Neural cell (in vitro differentiated cells): ENCODE measurements at regions not wholly inside any gene's neighbourhood (a gene's known extent, or its start where the extent isn't known, plus 50 kb on each side); places are given as distances from the start of the nearest gene placed in this dataset.

Source experiments
- H2AFZ ChIP-seq: fragments of 200-600, 300-800 bp; sonication (generic), shearing (Covaris generic); 2 replicates; pipeline ENCODE4 v1.6.0; 2014; ENCODE audit warnings: low read depth, mild to moderate bottlenecking, antibody characterized with exemption, low read length, moderate library complexity
- H3F3A ChIP-seq: fragments of 200-600 bp; shearing (Covaris generic); 2 replicates; pipeline ENCODE4 v1.6.1; 2016; ENCODE audit warnings: mild to moderate bottlenecking, moderate library complexity, mixed read lengths, antibody characterized with exemption, low read length; ENCODE audit not compliant: insufficient read depth, poor library complexity, severe bottlenecking
- H3K27ac ChIP-seq: fragments of 200-600, 300-800 bp; sonication (generic), shearing (Covaris generic); 2 replicates; pipeline ENCODE4 v1.5.1; 2014; ENCODE audit warnings: mild to moderate bottlenecking, low read length, moderate library complexity
- H3K27me3 ChIP-seq: fragments of 300-800, 200-600 bp; sonication (generic), shearing (Covaris generic); 2 replicates; pipeline ENCODE4 v1.6.0; 2014; ENCODE audit warnings: mild to moderate bottlenecking, low read depth, low read length, moderate library complexity; ENCODE audit not compliant: insufficient read depth
- H3K36me3 ChIP-seq: fragments of 300-800, 200-600 bp; sonication (generic), shearing (Covaris generic); 2 replicates; pipeline ENCODE4 v1.5.1; 2014; ENCODE audit warnings: mild to moderate bottlenecking, antibody characterized with exemption, low read length, moderate library complexity; ENCODE audit not compliant: insufficient read depth
- H3K4me2 ChIP-seq: fragments of 300-800, 200-600 bp; sonication (generic), shearing (Covaris generic); 2 replicates; pipeline ENCODE4 v1.6.0; 2014; ENCODE audit warnings: mild to moderate bottlenecking, low read length
- H3K4me3 ChIP-seq: fragments of 300-800, 200-600 bp; sonication (generic), shearing (Covaris generic); 2 replicates; pipeline ENCODE4 v1.5.1; 2014; ENCODE audit warnings: mild to moderate bottlenecking, low read length, moderate library complexity
- H3K79me2 ChIP-seq: fragments of 200-600 bp; shearing (Covaris generic); replicated peaks from 2 replicates; pipeline ENCODE4 v1.6.0; 2014; ENCODE audit warnings: mild to moderate bottlenecking, low read length, moderate library complexity; ENCODE audit not compliant: insufficient read depth
- H3K9ac ChIP-seq: fragments of 300-800, 200-600 bp; sonication (generic), shearing (Covaris generic); 2 replicates; pipeline ENCODE4 v1.6.1; 2016; ENCODE audit warnings: mild to moderate bottlenecking, low read length, mixed read lengths
- H3K9me2 ChIP-seq: fragments of 200-600 bp; shearing (Covaris generic); 2 replicates; pipeline ENCODE4 v1.6.1; 2016; ENCODE audit warnings: mild to moderate bottlenecking, low read length, mixed read lengths; ENCODE audit not compliant: insufficient read depth
- H3K9me3 ChIP-seq: fragments of 200-600, 300-800 bp; sonication (generic), shearing (Covaris generic); 2 replicates; pipeline ENCODE4 v1.6.1; 2016; ENCODE audit warnings: mild to moderate bottlenecking, mixed run types, low read length, moderate library complexity, mixed read lengths
- H4K20me1 ChIP-seq: fragments of 200-600 bp; shearing (Covaris generic); 2 replicates; pipeline ENCODE4 v1.6.1; 2016; ENCODE audit warnings: mild to moderate bottlenecking, mixed run types; ENCODE audit not compliant: insufficient read depth
- CTCF ChIP-seq: fragments of 450-650 bp; IDR thresholded peaks from 2 replicates; pipeline ENCODE4 v1.5.1; 2014; ENCODE audit warnings: antibody characterized with exemption, mild to moderate bottlenecking, moderate library complexity; ENCODE audit not compliant: poor library complexity, severe bottlenecking
- EP300 ChIP-seq: fragments of 450-650 bp; conservative IDR thresholded peaks from 2 replicates; pipeline ENCODE4 v1.6.1; 2014; ENCODE audit warnings: antibody characterized with exemption, mild to moderate bottlenecking, moderate library complexity; ENCODE audit not compliant: poor library complexity, severe bottlenecking
- POLR2AphosphoS5 ChIP-seq: IDR thresholded peaks from 2 replicates; pipeline ENCODE4 v1.6.1; 2012
- RAD21 ChIP-seq: fragments of 450-650 bp; conservative IDR thresholded peaks from 2 replicates; pipeline ENCODE4 v1.6.1; 2014; ENCODE audit warnings: antibody characterized with exemption, mild to moderate bottlenecking, moderate library complexity
- REST ChIP-seq: IDR thresholded peaks from 2 replicates; pipeline ENCODE4 v1.6.1; 2012; ENCODE audit warnings: borderline replicate concordance
- SMC3 ChIP-seq: fragments of 450-650 bp; conservative IDR thresholded peaks from 2 replicates; pipeline ENCODE4 v1.6.1; 2014; ENCODE audit warnings: antibody characterized with exemption, mild to moderate bottlenecking, moderate library complexity; ENCODE audit not compliant: poor library complexity
- TAF1 ChIP-seq: IDR thresholded peaks from 2 replicates; pipeline ENCODE4 v1.6.1; 2012; ENCODE audit warnings: low read depth

- H2AFZ ChIP-seq = no peak overlapping the region
- H3K9me2 ChIP-seq = no peaks in the 10 kb centered on the region
- H4K20me1 ChIP-seq = no peaks in the 10 kb centered on the region
- H3K4me2 ChIP-seq = no peak overlapping the region
- H3F3A ChIP-seq = no peaks in the 10 kb centered on the region
- TF ChIP-seq REST = no peak
- TF ChIP-seq SMC3 = no peak
- TF ChIP-seq TAF1 = no peak
- H3K79me2 ChIP-seq = no peaks in the 10 kb centered on the region
- no peak overlapping the region for H3K27ac ChIP-seq
- H3K36me3 ChIP-seq = no peaks in the 10 kb centered on the region
- no peak overlapping the region for H3K9ac ChIP-seq
- H3K4me3 ChIP-seq = no peak overlapping the region
- no peaks in the 10 kb centered on the region for H3K27me3 ChIP-seq
- no peaks in the 10 kb centered on the region for H3K9me3 ChIP-seq
Measured at GRCh38 chr5:143658956-143659355, 153.0 kb upstream of the HMHB1 start.

- TF ChIP-seq EP300 = no peak
- no peak for TF ChIP-seq SMC3
- TF ChIP-seq RAD21 = no peak
- TF ChIP-seq TAF1 = no peak
- TF ChIP-seq REST = no peak
- no peak for TF ChIP-seq POLR2AphosphoS5
- no peak for TF ChIP-seq CTCF
Measured at GRCh38 chr5:143657647-143658285, 154.2 kb upstream of the HMHB1 start.

More at GRCh38 chr5:143657647-143658285, 154.2 kb upstream of the HMHB1 start:
- Histone ChIP-seq H3K9me3 (no peaks in the 10 kb centered on the region), H3K9ac (no peak overlapping the region), H3F3A (no peaks in the 10 kb centered on the region), H3K79me2 (no peaks in the 10 kb centered on the region), H3K4me2 (no peak overlapping the region), H3K4me3 (no peak overlapping the region), H3K36me3 (no peaks in the 10 kb centered on the region), H3K9me2 (no peaks in the 10 kb centered on the region), H3K27me3 (no peaks in the 10 kb centered on the region), H2AFZ (no peak overlapping the region), H4K20me1 (no peaks in the 10 kb centered on the region), H3K27ac (no peak overlapping the region)
